ENCODE measurements at regions not wholly inside any gene's neighbourhood (a gene's known extent, or its start where the extent isn't known, plus 50 kb on each side); places are given as distances from the start of the nearest gene placed in this dataset.

GRCh38 chr16:79532273-79532672 lies 68.3 kb downstream of the MAF start:
- WGBS = 97% methylated on average over 4 of the region's 4 CpGs
- Histone ChIP-seq H3K4me3 (ENCODE audit: low read length in 2 of 2) (no peak overlapping the region), H3K4me1 (ENCODE audit: control insufficient read depth in 2 of 2, insufficient read depth in 2 of 2, low read length in 2 of 2) (no peaks in the 10 kb centered on the region), H3K27me3 (ENCODE audit: control insufficient read depth in 2 of 2, insufficient read depth in 1 of 2, low read length in 1 of 2) (no peaks in the 10 kb centered on the region), H3K9me3 (ENCODE audit: control insufficient read depth in 2 of 2, insufficient read depth in 1 of 2, low read length in 1 of 2) (no peaks in the 10 kb centered on the region), H3K27ac (ENCODE audit: low read depth in 1 of 2, low read length in 1 of 2) (no peak overlapping the region), H3K36me3 (ENCODE audit: control insufficient read depth in 2 of 2, insufficient read depth in 2 of 2, low read length in 1 of 2) (no peaks in the 10 kb centered on the region)
- DNase-seq (ENCODE audit: low read depth in 6 of 9, low spot score in 9 of 9) = no peak

- H3K27ac ChIP-seq (ENCODE audit: low read depth in 1 of 2, low read length in 1 of 2) = no peak overlapping the region
- no peak overlapping the region for H3K4me3 ChIP-seq (ENCODE audit: low read length in 2 of 2)
- 94% methylated on average over 2 of the region's 2 CpGs for WGBS
- H3K4me1 ChIP-seq (ENCODE audit: control insufficient read depth in 2 of 2, insufficient read depth in 2 of 2, low read length in 2 of 2) = no peaks in the 10 kb centered on the region
- no peaks in the 10 kb centered on the region for H3K27me3 ChIP-seq (ENCODE audit: control insufficient read depth in 2 of 2, insufficient read depth in 1 of 2, low read length in 1 of 2)
- DNase-seq (ENCODE audit: low read depth in 6 of 9, low spot score in 9 of 9) = peak in 1 of 9 donors; percentile 18
- H3K9me3 ChIP-seq (ENCODE audit: control insufficient read depth in 2 of 2, insufficient read depth in 1 of 2, low read length in 1 of 2) = no peaks in the 10 kb centered on the region
- H3K36me3 ChIP-seq (ENCODE audit: control insufficient read depth in 2 of 2, insufficient read depth in 2 of 2, low read length in 1 of 2) = no peaks in the 10 kb centered on the region
Observed at GRCh38 chr16:79528338-79528737, 72.2 kb downstream of the MAF start.

GRCh38 chr16:79523971-79524370 lies 76.6 kb downstream of the MAF start:
- Histone ChIP-seq H3K27ac (ENCODE audit: low read depth in 1 of 2, low read length in 1 of 2) (no peak overlapping the region), H3K9me3 (ENCODE audit: control insufficient read depth in 2 of 2, insufficient read depth in 1 of 2, low read length in 1 of 2) (no peaks in the 10 kb centered on the region), H3K4me3 (ENCODE audit: low read length in 2 of 2) (no peak overlapping the region), H3K36me3 (ENCODE audit: control insufficient read depth in 2 of 2, insufficient read depth in 2 of 2, low read length in 1 of 2) (no peaks in the 10 kb centered on the region), H3K27me3 (ENCODE audit: control insufficient read depth in 2 of 2, insufficient read depth in 1 of 2, low read length in 1 of 2) (peaks cover 0 to 2% of the 10 kb centered on the region in 2 donors), H3K4me1 (ENCODE audit: control insufficient read depth in 2 of 2, insufficient read depth in 2 of 2, low read length in 2 of 2) (no peaks in the 10 kb centered on the region)
- DNase-seq (ENCODE audit: low read depth in 6 of 9, low spot score in 9 of 9) = no peak
- WGBS = 95% methylated on average over 9 of the region's 9 CpGs

GRCh38 chr16:79519448-79519847 lies 81.1 kb downstream of the MAF start:
- 14% methylated on average over 11 of the region's 11 CpGs for WGBS
- Histone ChIP-seq H3K36me3 (ENCODE audit: control insufficient read depth in 2 of 2, insufficient read depth in 2 of 2, low read length in 1 of 2) (no peaks in the 10 kb centered on the region), H3K27me3 (ENCODE audit: control insufficient read depth in 2 of 2, insufficient read depth in 1 of 2, low read length in 1 of 2) (peaks cover 0 to 2% of the 10 kb centered on the region in 2 donors), H3K9me3 (ENCODE audit: control insufficient read depth in 2 of 2, insufficient read depth in 1 of 2, low read length in 1 of 2) (no peaks in the 10 kb centered on the region), H3K4me3 (ENCODE audit: low read length in 2 of 2) (no peak overlapping the region), H3K27ac (ENCODE audit: low read depth in 1 of 2, low read length in 1 of 2) (no peak overlapping the region), H3K4me1 (ENCODE audit: control insufficient read depth in 2 of 2, insufficient read depth in 2 of 2, low read length in 2 of 2) (no peaks in the 10 kb centered on the region)
- no peak for DNase-seq (ENCODE audit: low read depth in 6 of 9, low spot score in 9 of 9)

- Histone ChIP-seq H3K36me3 (ENCODE audit: control insufficient read depth in 2 of 2, insufficient read depth in 2 of 2, low read length in 1 of 2) (no peaks in the 10 kb centered on the region), H3K4me1 (ENCODE audit: control insufficient read depth in 2 of 2, insufficient read depth in 2 of 2, low read length in 2 of 2) (no peaks in the 10 kb centered on the region), H3K4me3 (ENCODE audit: low read length in 2 of 2) (no peak overlapping the region), H3K27ac (ENCODE audit: low read depth in 1 of 2, low read length in 1 of 2) (no peak overlapping the region), H3K27me3 (ENCODE audit: control insufficient read depth in 2 of 2, insufficient read depth in 1 of 2, low read length in 1 of 2) (peaks cover 0 to 2% of the 10 kb centered on the region in 2 donors), H3K9me3 (ENCODE audit: control insufficient read depth in 2 of 2, insufficient read depth in 1 of 2, low read length in 1 of 2) (no peaks in the 10 kb centered on the region)
- WGBS = 96% methylated on average over 2 of the region's 2 CpGs
- no peak for DNase-seq (ENCODE audit: low read depth in 6 of 9, low spot score in 9 of 9)
Observed at GRCh38 chr16:79517156-79517555, 83.4 kb downstream of the MAF start.

GRCh38 chr16:79510879-79511278 lies 89.7 kb downstream of the MAF start:
- Histone ChIP-seq H3K27me3 (ENCODE audit: control insufficient read depth in 2 of 2, insufficient read depth in 1 of 2, low read length in 1 of 2) (no peaks in the 10 kb centered on the region), H3K9me3 (ENCODE audit: control insufficient read depth in 2 of 2, insufficient read depth in 1 of 2, low read length in 1 of 2) (no peaks in the 10 kb centered on the region), H3K4me3 (ENCODE audit: low read length in 2 of 2) (no peak overlapping the region), H3K27ac (ENCODE audit: low read depth in 1 of 2, low read length in 1 of 2) (no peak overlapping the region), H3K4me1 (ENCODE audit: control insufficient read depth in 2 of 2, insufficient read depth in 2 of 2, low read length in 2 of 2) (no peaks in the 10 kb centered on the region), H3K36me3 (ENCODE audit: control insufficient read depth in 2 of 2, insufficient read depth in 2 of 2, low read length in 1 of 2) (no peaks in the 10 kb centered on the region)
- WGBS = 96% methylated on average over 5 of the region's 5 CpGs
- no peak for DNase-seq (ENCODE audit: low read depth in 6 of 9, low spot score in 9 of 9)

GRCh38 chr16:79509906-79510305 lies 90.6 kb downstream of the MAF start:
- Histone ChIP-seq H3K27ac (ENCODE audit: low read depth in 1 of 2, low read length in 1 of 2) (no peak overlapping the region), H3K36me3 (ENCODE audit: control insufficient read depth in 2 of 2, insufficient read depth in 2 of 2, low read length in 1 of 2) (no peaks in the 10 kb centered on the region), H3K9me3 (ENCODE audit: control insufficient read depth in 2 of 2, insufficient read depth in 1 of 2, low read length in 1 of 2) (no peaks in the 10 kb centered on the region), H3K27me3 (ENCODE audit: control insufficient read depth in 2 of 2, insufficient read depth in 1 of 2, low read length in 1 of 2) (no peaks in the 10 kb centered on the region), H3K4me3 (ENCODE audit: low read length in 2 of 2) (no peak overlapping the region), H3K4me1 (ENCODE audit: control insufficient read depth in 2 of 2, insufficient read depth in 2 of 2, low read length in 2 of 2) (no peaks in the 10 kb centered on the region)
- no peak for DNase-seq (ENCODE audit: low read depth in 6 of 9, low spot score in 9 of 9)
- 97% methylated on average over 8 of the region's 8 CpGs for WGBS

- Histone ChIP-seq H3K9me3 (ENCODE audit: control insufficient read depth in 2 of 2, insufficient read depth in 1 of 2, low read length in 1 of 2) (no peaks in the 10 kb centered on the region), H3K27ac (ENCODE audit: low read depth in 1 of 2, low read length in 1 of 2) (no peak overlapping the region), H3K27me3 (ENCODE audit: control insufficient read depth in 2 of 2, insufficient read depth in 1 of 2, low read length in 1 of 2) (no peaks in the 10 kb centered on the region), H3K4me3 (ENCODE audit: low read length in 2 of 2) (no peak overlapping the region), H3K4me1 (ENCODE audit: control insufficient read depth in 2 of 2, insufficient read depth in 2 of 2, low read length in 2 of 2) (no peaks in the 10 kb centered on the region), H3K36me3 (ENCODE audit: control insufficient read depth in 2 of 2, insufficient read depth in 2 of 2, low read length in 1 of 2) (no peaks in the 10 kb centered on the region)
- DNase-seq (ENCODE audit: low read depth in 6 of 9, low spot score in 9 of 9) = no peak
- 63% methylated on average over 9 of the region's 9 CpGs for WGBS
Observed at GRCh38 chr16:79509211-79509631, 91.3 kb downstream of the MAF start.

GRCh38 chr16:79508294-79508693 lies 92.2 kb downstream of the MAF start:
- Histone ChIP-seq H3K27ac (ENCODE audit: low read depth in 1 of 2, low read length in 1 of 2) (no peak overlapping the region), H3K9me3 (ENCODE audit: control insufficient read depth in 2 of 2, insufficient read depth in 1 of 2, low read length in 1 of 2) (no peaks in the 10 kb centered on the region), H3K4me3 (ENCODE audit: low read length in 2 of 2) (no peak overlapping the region), H3K27me3 (ENCODE audit: control insufficient read depth in 2 of 2, insufficient read depth in 1 of 2, low read length in 1 of 2) (no peaks in the 10 kb centered on the region), H3K4me1 (ENCODE audit: control insufficient read depth in 2 of 2, insufficient read depth in 2 of 2, low read length in 2 of 2) (no peaks in the 10 kb centered on the region), H3K36me3 (ENCODE audit: control insufficient read depth in 2 of 2, insufficient read depth in 2 of 2, low read length in 1 of 2) (no peaks in the 10 kb centered on the region)
- no peak for DNase-seq (ENCODE audit: low read depth in 6 of 9, low spot score in 9 of 9)
- 97% methylated on average over 5 of the region's 5 CpGs for WGBS

- H3K4me3 ChIP-seq (ENCODE audit: low read length in 2 of 2) = no peak overlapping the region
- WGBS = 96% methylated on average over 9 of the region's 9 CpGs
- no peaks in the 10 kb centered on the region for H3K9me3 ChIP-seq (ENCODE audit: control insufficient read depth in 2 of 2, insufficient read depth in 1 of 2, low read length in 1 of 2)
- no peak overlapping the region for H3K27ac ChIP-seq (ENCODE audit: low read depth in 1 of 2, low read length in 1 of 2)
- H3K36me3 ChIP-seq (ENCODE audit: control insufficient read depth in 2 of 2, insufficient read depth in 2 of 2, low read length in 1 of 2) = no peaks in the 10 kb centered on the region
- no peaks in the 10 kb centered on the region for H3K4me1 ChIP-seq (ENCODE audit: control insufficient read depth in 2 of 2, insufficient read depth in 2 of 2, low read length in 2 of 2)
- no peaks in the 10 kb centered on the region for H3K27me3 ChIP-seq (ENCODE audit: control insufficient read depth in 2 of 2, insufficient read depth in 1 of 2, low read length in 1 of 2)
- DNase-seq (ENCODE audit: low read depth in 6 of 9, low spot score in 9 of 9) = no peak
Observed at GRCh38 chr16:79505344-79505743, 95.2 kb downstream of the MAF start.
